GM12872 (cell line): ENCODE measurements at regions not wholly inside any gene's neighbourhood (a gene's known extent, or its start where the extent isn't known, plus 50 kb on each side); places are given as distances from the start of the nearest gene placed in this dataset.

Source experiments
- TF ChIP-seq, protein P1 (sequence below): IDR thresholded peaks from 3 replicates; pipeline ENCODE4 v1.5.1; 2011; ENCODE audit warnings: low read depth, mild to moderate bottlenecking, low read length, moderate library complexity; ENCODE audit not compliant: insufficient read depth

DNA sequence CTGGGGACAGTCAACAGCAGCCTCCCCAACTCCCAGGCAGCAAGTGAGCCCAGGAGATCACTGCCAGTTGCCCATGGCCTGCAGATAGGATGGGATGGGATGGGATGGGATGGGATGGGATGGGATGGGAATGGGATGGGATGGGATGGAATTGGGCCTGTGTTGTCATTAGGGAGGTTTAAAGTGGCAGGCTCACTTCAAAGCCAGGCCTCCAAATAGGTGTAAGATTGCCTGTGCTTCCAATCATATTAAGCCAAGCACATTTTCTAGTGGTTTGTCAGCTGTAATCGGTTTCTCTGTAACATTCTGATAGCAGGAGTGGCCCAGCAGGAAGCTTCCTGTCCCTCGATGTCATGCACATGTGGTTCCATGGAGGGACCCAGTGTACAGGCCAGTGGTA lies 82.7 kb upstream of the NXT1 start:
- TF ChIP-seq, protein P1, sequence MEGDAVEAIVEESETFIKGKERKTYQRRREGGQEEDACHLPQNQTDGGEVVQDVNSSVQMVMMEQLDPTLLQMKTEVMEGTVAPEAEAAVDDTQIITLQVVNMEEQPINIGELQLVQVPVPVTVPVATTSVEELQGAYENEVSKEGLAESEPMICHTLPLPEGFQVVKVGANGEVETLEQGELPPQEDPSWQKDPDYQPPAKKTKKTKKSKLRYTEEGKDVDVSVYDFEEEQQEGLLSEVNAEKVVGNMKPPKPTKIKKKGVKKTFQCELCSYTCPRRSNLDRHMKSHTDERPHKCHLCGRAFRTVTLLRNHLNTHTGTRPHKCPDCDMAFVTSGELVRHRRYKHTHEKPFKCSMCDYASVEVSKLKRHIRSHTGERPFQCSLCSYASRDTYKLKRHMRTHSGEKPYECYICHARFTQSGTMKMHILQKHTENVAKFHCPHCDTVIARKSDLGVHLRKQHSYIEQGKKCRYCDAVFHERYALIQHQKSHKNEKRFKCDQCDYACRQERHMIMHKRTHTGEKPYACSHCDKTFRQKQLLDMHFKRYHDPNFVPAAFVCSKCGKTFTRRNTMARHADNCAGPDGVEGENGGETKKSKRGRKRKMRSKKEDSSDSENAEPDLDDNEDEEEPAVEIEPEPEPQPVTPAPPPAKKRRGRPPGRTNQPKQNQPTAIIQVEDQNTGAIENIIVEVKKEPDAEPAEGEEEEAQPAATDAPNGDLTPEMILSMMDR: no peak

DNA sequence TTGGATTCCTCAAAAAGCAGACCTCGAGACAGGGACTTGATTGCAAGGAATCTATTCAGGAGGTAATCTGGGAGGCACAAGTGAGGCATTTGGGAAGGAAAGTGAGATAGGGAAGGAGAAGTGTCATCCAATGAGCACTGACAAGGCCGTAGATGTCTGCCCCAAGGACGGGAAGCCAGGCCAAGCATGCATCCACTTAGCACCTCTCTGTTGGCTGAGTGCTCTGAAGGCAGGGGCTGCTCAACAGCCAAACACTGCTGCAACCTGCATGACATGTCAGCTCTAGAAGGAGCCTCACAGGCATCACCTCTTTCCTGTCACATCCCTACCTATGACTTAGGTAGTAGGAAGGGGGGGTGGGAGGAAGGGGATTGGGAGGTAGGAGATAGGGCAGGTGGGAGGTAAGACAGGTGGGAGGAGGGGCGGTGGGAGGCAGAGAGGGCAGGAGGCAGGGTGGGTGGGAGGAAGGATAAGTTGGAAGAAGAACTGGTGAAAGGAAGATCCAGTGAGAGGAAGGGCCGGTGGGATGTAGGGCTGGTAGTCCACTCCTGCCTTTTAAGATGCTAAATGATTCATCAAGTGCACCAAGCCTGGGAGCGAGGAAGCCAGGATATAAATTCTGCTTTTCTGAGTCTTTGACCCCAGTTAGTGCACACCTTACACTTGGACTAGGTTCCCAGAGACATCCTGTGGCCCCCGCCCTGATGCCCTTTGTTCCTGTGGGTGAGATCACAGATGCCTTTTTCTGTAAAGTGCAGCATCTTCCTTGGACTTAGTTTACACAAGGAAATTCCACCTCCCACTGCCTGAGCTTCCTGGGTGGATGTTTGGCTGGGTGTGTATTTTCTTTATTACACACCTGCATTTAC lies 83.8 kb upstream of the NXT1 start:
- TF ChIP-seq, protein P1: no peak

DNA sequence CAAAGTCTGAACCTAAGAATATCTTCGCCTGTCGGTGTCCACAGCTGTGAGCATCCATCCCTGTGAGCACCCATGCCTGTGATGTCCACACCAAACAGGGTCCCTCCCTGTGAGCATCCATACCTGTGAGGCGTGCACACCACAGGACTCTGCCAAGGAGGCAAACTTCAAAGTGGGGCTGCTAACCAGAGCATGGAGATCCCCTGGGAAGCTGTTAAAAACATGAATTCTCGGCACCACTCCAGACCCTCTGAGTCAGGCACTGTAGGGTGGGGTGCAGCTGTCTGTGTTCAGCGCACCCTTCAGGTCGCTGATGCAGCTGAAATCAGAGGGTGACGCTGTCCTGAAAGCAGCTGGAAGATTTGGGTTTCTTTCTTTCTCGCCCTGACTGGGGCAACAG lies 85.4 kb upstream of the NXT1 start:
- TF ChIP-seq, protein P1: no peak

DNA sequence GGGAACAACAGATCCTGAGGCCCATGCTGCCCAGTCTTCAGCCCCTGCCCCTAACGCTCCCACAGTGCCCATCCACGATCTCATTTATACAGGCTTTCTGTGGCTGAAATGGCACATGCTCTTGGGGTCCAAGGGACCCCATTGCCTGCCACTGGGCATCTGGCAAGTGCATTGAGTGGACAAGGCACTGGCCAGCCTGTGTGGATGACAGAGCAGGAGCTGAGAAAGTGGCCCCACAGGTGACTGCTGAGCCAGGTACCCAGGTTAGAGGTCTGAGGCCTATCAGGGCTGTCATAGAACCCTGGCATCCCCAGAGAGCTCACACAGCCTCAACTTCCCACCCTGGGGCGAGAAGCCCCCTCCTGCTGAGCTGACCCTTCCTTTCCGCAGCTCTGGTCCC lies 86.0 kb upstream of the NXT1 start:
- TF ChIP-seq, protein P1: no peak

DNA sequence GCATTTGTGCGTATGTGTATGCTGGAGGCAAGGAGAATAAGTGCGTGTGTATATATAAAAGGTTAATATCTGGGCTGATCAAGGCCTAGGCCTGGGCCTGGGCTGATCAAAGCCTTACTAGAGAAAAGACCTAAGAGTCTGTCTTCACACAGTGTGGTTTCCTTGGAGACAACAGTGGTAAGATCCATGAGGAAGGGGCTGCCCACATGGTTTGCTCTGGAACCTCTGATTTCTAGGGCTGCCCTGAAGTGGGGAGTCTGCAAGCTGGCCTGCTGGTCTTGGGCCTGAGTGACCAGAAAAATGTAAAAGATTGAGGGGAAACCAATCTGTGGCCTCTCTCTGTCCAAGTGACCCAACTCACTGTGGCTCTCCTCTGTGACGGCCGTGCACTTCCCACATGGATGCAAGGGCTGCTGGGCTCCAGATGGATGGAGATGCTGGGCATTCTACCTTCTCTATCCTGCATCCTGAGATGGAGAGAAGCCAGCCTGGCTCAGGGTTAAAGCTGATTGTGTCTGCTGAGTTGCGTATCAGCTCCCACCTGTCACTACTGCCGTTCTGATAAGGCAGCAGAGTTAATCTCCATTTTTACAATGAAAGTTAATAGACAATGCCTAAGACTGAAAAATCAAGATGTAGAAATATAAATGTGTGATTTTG lies 90.3 kb upstream of the NXT1 start:
- TF ChIP-seq, protein P1: no peak

DNA sequence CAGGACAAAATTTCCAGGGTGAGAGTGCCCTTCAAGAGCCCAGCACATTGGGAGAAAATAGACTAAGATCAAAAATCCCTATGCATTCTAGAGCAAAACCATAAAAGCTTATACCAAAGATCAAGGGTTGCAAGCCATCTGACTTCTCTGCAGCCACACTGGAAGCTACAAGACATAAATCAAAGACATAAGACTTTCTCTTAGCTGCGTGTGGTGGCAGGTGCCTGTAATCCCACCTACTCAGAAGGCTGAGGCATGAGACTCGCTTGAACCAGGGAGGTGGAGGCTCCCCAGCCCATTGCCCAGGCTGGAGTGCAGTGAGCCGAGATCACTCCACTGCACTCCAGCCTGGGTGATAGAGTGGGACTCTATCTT lies 91.9 kb upstream of the NXT1 start:
- TF ChIP-seq, protein P1: no peak

DNA sequence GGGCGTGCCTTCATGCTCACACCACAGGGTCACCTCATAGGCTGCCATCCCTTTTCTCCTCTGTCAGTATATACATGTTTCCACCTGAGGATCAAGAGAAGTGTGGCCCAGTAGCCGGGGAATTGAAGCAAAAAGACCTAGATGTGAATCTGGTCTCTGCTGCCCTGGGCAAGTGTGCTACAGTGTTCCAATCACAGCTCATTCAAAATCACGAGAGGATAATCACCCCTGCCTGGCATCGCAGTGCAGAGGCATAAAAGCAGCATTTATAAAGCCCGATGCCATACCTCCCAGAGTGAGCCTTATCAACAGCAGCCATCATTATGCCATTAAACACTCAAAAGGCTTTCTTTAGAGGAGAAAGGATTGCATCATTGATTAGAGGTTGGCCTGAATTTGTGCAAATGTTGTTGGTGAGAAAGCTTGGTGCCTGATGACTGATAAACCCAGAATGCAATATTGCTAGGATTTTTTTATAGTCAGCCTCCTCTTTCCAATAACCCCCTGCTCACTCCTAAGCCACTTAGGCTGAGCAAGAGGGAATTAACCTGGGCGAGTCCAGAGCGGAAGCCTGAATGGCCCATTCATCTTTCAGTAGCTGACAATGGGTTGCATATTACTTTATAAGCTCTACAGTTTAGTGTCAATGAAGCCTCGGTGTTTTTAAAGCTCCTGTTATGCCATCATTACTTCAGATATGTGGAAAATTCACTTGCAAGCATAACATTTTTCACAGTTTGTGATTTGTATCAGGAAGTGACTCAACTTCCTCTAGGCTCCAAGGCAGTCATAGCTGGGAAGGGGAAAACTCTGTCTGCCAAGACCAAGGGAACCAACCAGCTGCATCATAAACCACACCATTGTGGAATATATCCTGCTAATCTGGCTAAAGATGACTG lies 92.5 kb upstream of the NXT1 start:
- TF ChIP-seq, protein P1: no peak
